OCI-LY1 (cell line): ENCODE measurements at regions not wholly inside any gene's neighbourhood (a gene's known extent, or its start where the extent isn't known, plus 50 kb on each side); places are given as distances from the start of the nearest gene placed in this dataset.

Experiments
- H2AFZ ChIP-seq: fragments of 200-600 bp; sonication (generic), shearing (Covaris generic); 2 replicates; pipeline ENCODE4 v1.6.0; 2014; ENCODE audit warnings: antibody characterized with exemption, mild to moderate bottlenecking, low read length
- H3F3A ChIP-seq: fragments of 200-600 bp; sonication (generic), shearing (Covaris generic); 2 replicates; pipeline ENCODE4 v1.6.0; 2014; ENCODE audit warnings: mild to moderate bottlenecking, antibody characterized with exemption, low read length, moderate library complexity; ENCODE audit not compliant: insufficient read depth
- H3K27ac ChIP-seq: fragments of 200-600 bp; sonication (generic); 2 replicates; pipeline ENCODE4 v1.5.1; 2014; ENCODE audit warnings: low read length, mixed run types, mild to moderate bottlenecking, low read depth; ENCODE audit not compliant: poor library complexity, severe bottlenecking
- H3K27me3 ChIP-seq: fragments of 200-600 bp; sonication (generic); 2 replicates; pipeline ENCODE4 v1.6.0; 2014; ENCODE audit warnings: antibody characterized with exemption, mild to moderate bottlenecking, low read length, moderate library complexity; ENCODE audit not compliant: insufficient read depth
- H3K36me3 ChIP-seq: fragments of 200-600 bp; sonication (generic); 2 replicates; pipeline ENCODE4 v1.6.1; 2014; ENCODE audit warnings: mild to moderate bottlenecking, antibody characterized with exemption, low read length, moderate library complexity, mixed read lengths; ENCODE audit not compliant: insufficient read depth
- H3K4me1 ChIP-seq: fragments of 200-600 bp; sonication (generic); 2 replicates; pipeline ENCODE4 v1.5.1; 2014; ENCODE audit warnings: mild to moderate bottlenecking, low read length, moderate library complexity; ENCODE audit not compliant: insufficient read depth, severe bottlenecking
- H3K4me2 ChIP-seq: fragments of 200-600 bp; sonication (generic), shearing (Covaris generic); 2 replicates; pipeline ENCODE4 v1.6.1; 2014; ENCODE audit warnings: low read length
- H3K4me3 ChIP-seq: fragments of 200-600 bp; sonication (generic); 2 replicates; pipeline ENCODE4 v1.5.1; 2014; ENCODE audit warnings: low read length, low read depth, mild to moderate bottlenecking, mixed read lengths; ENCODE audit not compliant: poor library complexity, severe bottlenecking
- H3K79me2 ChIP-seq: fragments of 200-600 bp; shearing (Covaris generic); 2 replicates; pipeline ENCODE4 v1.6.1; 2016; ENCODE audit warnings: mixed run types, low read length, mixed read lengths; ENCODE audit not compliant: insufficient read depth
- H3K9ac ChIP-seq: fragments of 200-600 bp; sonication (generic), shearing (Covaris generic); 2 replicates; pipeline ENCODE4 v1.6.1; 2014; ENCODE audit warnings: mild to moderate bottlenecking, low read length, mixed read lengths
- H3K9me2 ChIP-seq: fragments of 200-600 bp; sonication (generic), shearing (Covaris generic); 2 replicates; pipeline ENCODE4 v1.6.1; 2014; ENCODE audit warnings: low read depth, mild to moderate bottlenecking, low read length, mixed read lengths
- H3K9me3 ChIP-seq: fragments of 200-600 bp; shearing (Covaris generic); 2 replicates; pipeline ENCODE4 v1.6.1; 2014; ENCODE audit warnings: low read length, mixed read lengths
- H4K20me1 ChIP-seq: fragments of 200-600 bp; sonication (generic), shearing (Covaris generic); 2 replicates; pipeline ENCODE4 v1.6.0; 2016; ENCODE audit warnings: mild to moderate bottlenecking, low read length; ENCODE audit not compliant: insufficient read depth
- CTCF ChIP-seq: fragments of 200-600 bp; sonication (generic), shearing (Covaris generic); IDR thresholded peaks from 2 replicates; pipeline ENCODE4 v1.5.1; 2017; ENCODE audit warnings: mild to moderate bottlenecking, antibody characterized with exemption, low read length, moderate library complexity, mixed read lengths
- EZH2 ChIP-seq: fragments of 200-600 bp; sonication (generic), shearing (Covaris generic); IDR thresholded peaks from 2 replicates; pipeline ENCODE4 v1.8.0; 2017; ENCODE audit warnings: borderline replicate concordance, mixed run types, mild to moderate bottlenecking, antibody characterized with exemption, low read length, moderate library complexity, mixed read lengths

- TF ChIP-seq EZH2, result no peak
- no peak for TF ChIP-seq CTCF
- Histone ChIP-seq H3K9me3 (no peaks in the 10 kb centered on the region), H4K20me1 (no peaks in the 10 kb centered on the region), H3K9me2 (no peaks in the 10 kb centered on the region), H3K4me2 (no peak overlapping the region), H2AFZ (no peak overlapping the region), H3K9ac (no peak overlapping the region), H3K27ac (no peak overlapping the region), H3K36me3 (no peaks in the 10 kb centered on the region), H3F3A (no peaks in the 10 kb centered on the region), H3K27me3 (no peaks in the 10 kb centered on the region), H3K4me3 (no peak overlapping the region), H3K4me1 (no peaks in the 10 kb centered on the region), H3K79me2 (no peaks in the 10 kb centered on the region)
Observed at GRCh38 chr3:99041747-99042146, 140.3 kb upstream of the DCBLD2 start.

- Histone ChIP-seq H3K4me1 (no peaks in the 10 kb centered on the region), H3K9ac (no peak overlapping the region), H3F3A (no peaks in the 10 kb centered on the region), H3K27me3 (no peaks in the 10 kb centered on the region), H3K4me2 (no peak overlapping the region), H2AFZ (no peak overlapping the region), H3K27ac (no peak overlapping the region), H3K79me2 (no peaks in the 10 kb centered on the region), H3K9me3 (no peaks in the 10 kb centered on the region), H3K4me3 (no peak overlapping the region), H4K20me1 (no peaks in the 10 kb centered on the region), H3K9me2 (no peaks in the 10 kb centered on the region), H3K36me3 (no peaks in the 10 kb centered on the region)
- TF ChIP-seq CTCF (no peak), EZH2 (no peak)
Observed at GRCh38 chr3:99031778-99032177, 130.3 kb upstream of the DCBLD2 start.

GRCh38 chr3:99023590-99024192 lies 122.2 kb upstream of the DCBLD2 start:
- TF ChIP-seq CTCF, result peak; percentile 69
- TF ChIP-seq EZH2, result no peak

More at GRCh38 chr3:99023590-99024192, 122.2 kb upstream of the DCBLD2 start:
- Histone ChIP-seq H4K20me1 (no peaks in the 10 kb centered on the region), H3F3A (no peaks in the 10 kb centered on the region), H3K4me2 (no peak overlapping the region), H3K9me3 (no peaks in the 10 kb centered on the region), H3K27ac (no peak overlapping the region), H2AFZ (no peak overlapping the region), H3K4me3 (no peak overlapping the region), H3K36me3 (no peaks in the 10 kb centered on the region), H3K9me2 (no peaks in the 10 kb centered on the region), H3K4me1 (no peaks in the 10 kb centered on the region), H3K9ac (no peak overlapping the region), H3K27me3 (no peaks in the 10 kb centered on the region), H3K79me2 (no peaks in the 10 kb centered on the region)
